GM18508 (cell line): ENCODE measurements at regions not wholly inside any gene's neighbourhood (a gene's known extent, or its start where the extent isn't known, plus 50 kb on each side); places are given as distances from the start of the nearest gene placed in this dataset.
"Not testable (repeated sequence)": the region's sequence is repeated elsewhere in the genome, so short reads cannot be mapped to it uniquely, and the experiment has no call there.

ENCODE experiments used
- ATAC-seq: cut with Tn5 transposase; IDR thresholded peaks from one replicate; pipeline ENCODE4 v1.9.1; 2021; ENCODE audit warnings: moderate number of reproducible peaks; ENCODE audit not compliant: insufficient read depth, unreplicated experiment

DNA sequence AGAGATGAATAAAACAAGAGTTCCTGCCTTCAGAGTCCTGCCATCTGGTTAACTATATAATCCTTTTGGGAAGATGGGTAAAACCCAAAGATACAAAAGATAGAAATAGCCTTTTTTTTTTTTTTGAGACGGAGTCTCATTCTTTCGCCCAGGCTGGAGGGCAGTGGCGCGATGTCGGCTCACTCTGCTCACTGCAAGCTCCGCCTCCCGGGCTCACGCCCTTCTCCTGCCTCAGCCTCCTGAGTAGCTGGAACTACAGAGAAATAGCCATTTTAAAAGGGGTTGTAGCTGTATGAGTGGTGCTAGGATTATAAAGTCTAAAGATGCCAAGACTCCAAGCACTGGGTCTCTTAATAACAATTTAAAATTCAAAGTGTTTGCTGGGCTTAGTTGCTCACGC, 97.2 kb downstream of the KDR start:
- ATAC-seq, result no peak

DNA sequence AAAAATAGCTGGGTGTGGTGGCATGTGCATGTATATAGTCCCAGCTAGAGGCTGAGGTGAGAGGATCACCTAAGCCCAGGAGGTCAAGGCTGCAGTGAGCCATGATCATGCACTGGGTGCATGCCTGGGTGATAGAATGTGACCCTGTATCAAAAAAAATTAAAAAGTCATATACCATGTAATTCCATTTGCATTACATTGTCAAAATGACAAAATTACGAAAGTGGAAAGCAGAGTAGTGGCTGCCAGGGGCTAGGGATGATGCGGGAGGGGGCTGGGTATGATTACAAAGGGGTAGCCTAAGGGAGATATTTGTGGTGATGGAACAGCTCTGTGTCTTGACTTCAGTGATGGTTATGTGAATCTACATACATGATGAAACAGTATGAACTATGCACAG, 97.8 kb downstream of the KDR start:
- no peak for ATAC-seq

DNA sequence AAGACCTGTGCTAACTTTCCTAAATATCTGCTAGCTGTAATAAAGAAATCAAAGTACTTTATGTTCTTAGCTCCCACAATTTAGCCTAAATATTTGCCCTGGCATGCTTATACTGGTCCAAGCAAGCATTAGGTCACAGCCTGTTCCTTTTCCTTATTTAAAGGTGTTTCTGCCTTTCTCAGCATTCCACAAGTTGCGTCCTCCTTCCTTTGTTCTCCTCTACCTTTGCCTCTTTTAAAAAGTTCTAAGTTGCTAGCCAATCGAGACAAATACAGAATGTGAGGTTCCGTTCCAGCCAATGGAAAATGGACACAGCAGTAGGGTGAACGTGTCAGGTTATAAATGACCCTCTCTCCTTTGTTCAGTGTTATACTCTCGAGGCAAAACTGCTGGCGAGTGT, 99.9 kb downstream of the KDR start:
- ATAC-seq, result not testable (repeated sequence)

DNA sequence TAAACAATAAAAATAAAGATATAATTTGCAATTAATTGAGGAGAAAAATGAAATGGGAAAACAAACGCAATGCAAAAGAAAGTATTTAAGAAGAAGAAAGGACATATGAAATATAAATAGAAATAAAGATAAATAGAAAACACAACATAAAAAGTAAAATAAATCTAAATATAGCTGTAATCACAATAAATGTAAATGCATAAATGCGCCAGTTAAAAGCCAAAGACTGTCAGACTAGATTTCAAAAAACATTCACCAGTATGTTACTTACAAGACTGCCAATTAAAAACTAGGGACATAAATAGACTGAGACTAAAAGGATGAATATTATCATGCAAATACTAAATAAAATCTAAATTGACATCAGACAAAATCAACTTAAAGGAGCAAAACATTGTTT, 102.4 kb downstream of the KDR start:
- no peak for ATAC-seq

DNA sequence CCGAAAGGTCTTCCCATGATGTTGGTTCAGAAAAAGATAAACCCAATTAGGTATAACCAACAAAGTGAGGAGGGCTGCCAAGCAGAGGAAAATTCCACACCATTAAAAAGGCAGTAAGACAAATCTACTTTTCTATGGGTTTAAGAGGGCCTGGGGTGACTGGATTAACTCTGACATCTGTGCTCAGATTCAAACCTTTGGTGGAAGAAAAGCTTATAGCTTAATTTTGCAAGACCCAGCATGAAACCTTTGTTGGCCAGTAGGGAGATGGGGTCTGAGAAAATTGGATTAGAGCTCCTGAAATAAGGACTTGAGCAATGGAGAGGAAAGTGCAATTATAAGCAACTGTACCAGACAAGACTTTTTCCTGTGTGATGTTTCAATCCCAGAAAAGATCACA, 104.2 kb downstream of the KDR start:
- ATAC-seq, result no peak

DNA sequence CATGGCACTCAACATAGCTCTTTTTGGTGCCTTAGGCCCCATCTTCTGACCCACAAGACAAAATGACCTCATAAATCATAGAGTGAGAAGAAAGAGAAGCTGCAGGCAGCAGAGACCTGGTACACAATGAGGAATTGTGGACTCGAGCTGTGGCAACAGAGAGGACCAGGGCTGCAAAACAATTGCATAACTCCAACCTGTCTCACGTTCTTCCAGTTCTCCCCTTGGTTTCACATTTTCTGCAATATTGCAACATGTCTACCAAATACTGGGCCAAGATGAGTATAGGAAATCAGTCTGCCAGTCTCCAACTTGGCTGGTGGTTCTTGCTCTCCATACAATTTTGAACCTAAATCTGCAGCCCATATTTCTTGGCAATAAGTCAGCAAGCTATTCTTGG, 105.3 kb downstream of the KDR start:
- ATAC-seq, result no peak

DNA sequence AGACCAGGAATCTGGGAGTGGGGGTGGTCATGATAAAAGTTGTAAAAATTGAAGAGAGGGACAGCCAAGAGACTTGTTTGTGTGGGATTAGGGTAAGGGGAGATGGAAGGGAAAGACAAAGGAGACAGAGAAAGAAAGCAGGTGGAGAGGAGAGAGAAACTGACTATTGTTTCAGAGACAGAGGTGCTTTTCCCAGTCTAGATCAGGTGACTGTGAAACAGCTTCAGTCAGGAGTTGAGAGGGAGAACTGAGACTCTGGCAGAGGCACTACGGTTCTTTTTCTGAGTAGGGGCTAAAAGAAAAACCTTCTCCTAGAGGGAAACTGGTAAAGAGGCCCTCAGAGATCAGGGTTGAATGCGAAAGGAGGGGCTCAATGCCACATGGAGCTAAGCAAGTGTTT, 106.4 kb downstream of the KDR start:
- no peak for ATAC-seq

DNA sequence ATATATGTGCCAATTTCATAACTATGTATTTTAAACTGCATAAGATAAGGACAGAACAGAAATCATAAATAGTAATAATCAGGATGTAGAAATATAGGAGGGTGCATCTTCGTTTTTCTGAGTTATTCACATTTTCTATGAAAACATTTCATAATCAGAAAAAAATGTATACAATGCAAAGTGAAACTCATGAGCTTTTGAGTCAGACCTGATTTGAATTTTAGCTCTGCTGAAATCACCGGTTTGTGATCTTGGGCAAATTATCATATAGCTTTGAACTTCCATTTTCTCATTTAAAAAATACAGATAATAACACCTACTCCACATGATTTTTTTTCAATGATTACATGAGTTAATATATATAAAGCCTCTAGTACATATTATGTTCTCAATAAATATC, 106.9 kb downstream of the KDR start:
- no peak for ATAC-seq

DNA sequence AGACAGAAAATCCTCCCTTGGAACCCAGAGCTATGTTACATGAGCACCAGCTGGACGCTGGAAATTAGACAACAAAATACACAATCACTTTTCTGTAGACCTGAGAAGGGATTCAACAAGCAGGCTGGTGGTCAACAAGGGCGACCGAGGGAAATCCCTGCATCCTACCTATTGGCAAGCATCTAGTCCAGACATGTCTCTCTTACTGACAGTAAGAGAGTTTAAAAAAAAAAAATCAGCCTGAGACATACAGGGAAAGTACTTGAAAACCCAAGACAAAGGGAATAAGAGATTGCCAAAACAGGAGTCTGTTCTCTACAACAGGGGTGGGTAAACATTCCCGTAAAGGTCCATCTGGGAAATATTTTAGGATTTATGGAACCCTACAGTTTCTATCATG, 108.0 kb downstream of the KDR start:
- ATAC-seq, result no peak

DNA sequence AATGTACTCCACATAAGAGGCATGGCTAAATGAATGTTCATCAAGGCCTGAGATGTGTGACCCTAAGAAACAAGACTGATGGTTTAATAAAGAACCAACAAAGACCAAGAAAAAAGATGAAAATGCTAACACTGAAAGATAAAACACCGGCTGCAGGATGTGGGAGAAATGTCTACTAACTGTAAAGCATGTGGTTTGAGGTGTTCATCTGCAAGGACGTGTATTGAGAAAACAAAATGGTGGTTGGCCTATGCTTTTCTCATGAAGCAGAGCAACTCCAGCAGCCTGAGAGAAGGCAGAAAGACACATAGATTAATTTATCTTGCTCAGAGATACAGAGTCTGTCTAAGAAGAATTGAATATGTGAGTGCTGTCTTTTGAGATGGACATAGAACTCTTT, 109.3 kb downstream of the KDR start:
- ATAC-seq, result no peak

DNA sequence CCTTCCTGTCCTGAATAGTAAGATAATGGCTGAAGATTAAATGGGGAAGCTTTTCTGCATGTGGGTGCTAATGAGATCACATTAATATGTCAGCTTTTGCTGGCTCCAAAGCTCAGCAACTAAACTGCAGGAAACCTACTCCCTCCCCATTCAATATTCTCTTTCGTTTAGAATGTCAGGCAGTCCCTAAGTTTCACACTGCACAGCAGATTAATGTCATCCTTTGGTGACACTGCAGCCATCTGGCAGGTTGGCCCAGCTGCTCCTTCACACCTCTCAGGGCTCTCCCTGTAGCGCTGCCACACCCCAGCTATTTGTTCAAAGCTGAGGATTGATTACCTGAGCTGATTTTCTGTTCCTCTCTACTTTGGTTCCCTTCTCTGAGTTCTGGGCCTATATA, 110.5 kb downstream of the KDR start:
- no peak for ATAC-seq

DNA sequence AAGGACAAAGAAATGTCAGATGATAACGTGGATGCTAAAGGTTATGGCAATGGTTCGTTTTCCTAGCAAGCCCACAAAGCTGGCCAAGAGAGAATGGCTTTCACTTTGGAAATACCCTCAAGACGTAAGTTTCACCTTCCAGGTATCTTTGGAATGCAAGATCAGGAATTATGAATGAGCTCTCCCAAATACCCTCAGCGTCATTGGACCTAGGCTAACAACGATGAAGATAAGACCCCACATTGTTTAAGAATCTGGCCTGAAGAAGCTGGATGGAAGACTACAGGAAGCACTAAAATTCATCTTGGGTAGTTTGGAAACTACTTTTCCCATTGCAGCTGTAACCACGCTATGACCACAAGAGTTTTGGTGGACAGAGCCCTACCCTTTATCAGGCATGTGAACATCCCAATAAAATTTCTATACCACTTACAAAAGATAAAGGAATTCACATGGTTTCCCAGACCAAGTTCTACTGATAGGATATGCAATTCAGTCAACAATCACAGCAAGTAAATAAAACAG, 111.9 kb downstream of the KDR start:
- ATAC-seq, result no peak

DNA sequence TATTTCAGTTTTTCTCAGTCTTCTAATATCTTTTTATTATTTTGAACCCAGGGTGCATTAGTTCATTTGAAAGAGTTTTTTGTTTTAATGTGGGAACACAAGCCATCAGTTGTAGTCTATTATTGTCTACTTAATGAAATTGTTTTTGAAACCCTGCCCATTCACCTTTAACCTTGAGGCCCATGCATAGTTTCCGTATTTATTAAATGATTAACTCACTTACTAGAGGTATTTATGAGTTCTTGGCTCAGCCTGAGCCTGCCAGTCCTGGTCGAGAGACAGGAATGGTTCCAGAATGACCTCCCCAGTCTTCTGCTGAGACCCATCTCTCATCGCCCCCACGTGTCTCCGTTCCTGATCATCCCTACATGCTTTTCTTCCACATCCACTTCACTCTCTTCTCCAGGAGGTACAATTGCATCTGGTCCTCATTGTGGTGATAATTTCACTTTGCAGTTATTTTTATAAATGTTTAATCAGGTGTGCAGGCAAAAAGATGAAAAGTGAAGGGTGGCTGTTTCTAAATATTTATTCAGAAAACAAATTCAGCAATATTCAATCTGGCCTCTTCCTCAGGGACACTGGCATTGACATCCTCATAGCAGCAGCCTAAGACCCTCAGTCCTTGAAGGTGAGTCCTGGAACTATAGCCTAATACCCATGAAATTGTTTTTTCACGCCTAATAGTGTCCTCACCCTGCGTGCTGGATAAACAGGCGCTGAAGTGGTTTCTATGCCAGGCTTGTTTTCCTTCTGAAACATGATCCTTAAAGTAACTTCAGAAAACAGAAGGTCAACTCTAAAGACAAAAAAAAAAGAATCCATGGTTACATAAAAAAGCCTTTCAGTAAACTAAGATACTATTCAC, 112.8 kb downstream of the KDR start:
- no peak for ATAC-seq

DNA sequence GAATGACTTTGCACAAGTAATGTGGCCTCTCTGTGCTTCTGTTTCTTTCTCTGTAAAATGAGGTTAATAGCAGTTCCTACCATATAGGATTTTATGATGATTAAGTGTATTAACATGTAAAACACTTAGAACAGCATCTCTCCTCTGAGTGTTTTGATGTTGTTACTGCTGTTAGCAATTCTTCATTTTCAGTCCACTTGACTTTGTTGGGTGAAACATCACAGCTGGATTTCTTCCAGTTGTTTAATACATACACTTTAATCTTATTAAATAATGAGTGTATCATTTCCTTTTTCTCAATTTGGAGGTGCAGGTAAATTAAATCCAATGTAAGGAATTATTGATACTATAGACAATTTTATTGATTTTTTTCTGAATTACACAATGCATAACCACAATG, 113.6 kb downstream of the KDR start:
- no peak for ATAC-seq

DNA sequence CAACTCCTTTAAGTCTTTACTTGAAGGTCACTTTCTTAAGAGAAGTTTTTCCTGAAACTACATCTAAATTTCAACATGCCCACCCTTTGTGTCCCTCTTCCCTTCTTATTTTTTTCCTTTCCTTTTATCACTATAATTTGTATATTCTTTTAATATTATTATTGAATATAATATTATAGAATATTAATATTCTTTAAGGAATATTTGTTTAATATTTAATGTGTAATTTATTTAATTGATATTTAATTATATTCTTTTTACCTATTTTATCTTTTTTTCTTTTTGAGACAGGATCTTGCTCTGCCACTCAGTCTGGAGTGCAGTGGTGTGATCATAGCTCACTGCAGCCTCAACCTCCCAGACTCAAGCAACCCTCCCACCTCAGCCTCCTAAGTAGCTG, 114.8 kb downstream of the KDR start:
- ATAC-seq, result no peak

DNA sequence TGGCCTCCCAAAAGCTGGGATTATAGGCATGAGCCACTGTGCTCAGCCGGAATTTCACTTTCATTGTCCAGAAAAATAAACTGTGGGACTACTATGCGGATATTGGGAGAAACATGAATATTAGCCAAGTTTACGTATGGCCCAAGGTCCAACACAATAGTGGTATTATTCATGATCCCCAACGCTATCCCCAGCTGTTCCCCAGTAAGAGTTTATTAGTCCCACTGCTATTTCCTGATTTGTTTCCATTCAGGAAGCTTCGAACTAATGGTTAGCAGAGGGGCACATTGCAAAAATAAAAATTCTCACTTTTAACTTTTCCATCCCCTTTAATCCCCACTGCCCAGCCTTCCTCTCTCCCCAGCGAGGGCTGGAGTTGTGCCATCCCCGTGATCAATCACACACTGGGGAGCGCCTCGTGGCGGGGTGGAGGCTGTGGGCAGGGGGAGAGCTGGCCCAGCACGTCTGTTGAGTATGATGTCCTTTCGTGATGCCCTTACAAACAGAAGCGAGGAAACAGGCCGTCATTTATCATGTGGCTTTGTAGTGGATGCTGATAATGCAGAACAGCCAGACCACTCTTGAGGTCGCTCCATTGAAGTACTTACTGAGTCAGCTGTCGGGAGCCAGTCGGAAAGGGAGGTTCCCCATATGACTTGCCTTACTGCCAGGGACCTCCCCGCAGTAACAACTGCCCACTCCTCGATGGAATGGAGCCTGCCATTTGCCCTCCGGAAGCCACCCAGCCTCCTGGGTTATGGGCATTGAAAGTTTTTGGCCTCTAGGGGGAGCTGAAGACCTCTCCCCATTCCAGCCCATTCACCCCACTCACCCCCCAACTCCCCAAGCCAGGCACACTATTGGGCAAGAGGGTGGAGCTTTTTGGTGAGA, 117.0 kb downstream of the KDR start:
- ATAC-seq, result no peak

DNA sequence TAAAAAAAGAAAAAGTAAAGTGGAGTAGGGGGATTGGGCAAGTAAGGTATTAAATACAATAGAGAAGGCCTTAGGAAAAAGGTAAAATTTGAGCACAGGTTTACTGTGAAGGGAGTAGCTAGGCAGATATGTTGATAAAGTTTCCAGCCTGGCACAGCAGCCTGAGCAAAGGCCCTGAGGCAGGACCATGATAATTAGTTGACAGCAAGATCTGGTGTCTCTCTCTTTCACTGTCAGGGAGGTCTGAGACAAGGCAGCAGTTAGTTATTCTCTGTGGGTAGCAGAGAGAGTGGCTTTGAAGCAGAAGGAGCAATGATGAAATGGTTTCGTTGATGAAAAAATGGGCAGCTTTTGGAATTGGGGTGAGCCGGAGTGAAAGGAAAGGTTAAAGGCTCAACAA, 119.5 kb downstream of the KDR start:
- no peak for ATAC-seq

DNA sequence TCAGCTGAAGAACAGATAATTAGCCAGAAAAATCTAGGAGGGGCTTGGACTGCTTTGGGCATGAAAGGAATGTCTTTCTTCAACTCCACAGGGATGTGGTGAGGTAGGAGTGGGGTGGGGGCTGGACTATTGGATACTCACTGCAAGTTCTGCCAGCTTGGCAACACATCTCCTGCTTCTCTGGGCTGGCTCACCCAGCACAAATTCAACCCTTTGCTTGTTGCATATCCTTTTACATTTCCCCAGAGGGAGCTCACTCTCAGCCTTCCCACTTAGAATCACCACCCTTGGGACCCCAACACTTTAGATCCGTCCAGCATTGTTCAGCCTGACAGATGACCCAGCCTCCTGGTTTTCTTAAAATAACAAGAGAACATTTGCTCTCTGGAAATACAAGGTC, 120.6 kb downstream of the KDR start:
- no peak for ATAC-seq

DNA sequence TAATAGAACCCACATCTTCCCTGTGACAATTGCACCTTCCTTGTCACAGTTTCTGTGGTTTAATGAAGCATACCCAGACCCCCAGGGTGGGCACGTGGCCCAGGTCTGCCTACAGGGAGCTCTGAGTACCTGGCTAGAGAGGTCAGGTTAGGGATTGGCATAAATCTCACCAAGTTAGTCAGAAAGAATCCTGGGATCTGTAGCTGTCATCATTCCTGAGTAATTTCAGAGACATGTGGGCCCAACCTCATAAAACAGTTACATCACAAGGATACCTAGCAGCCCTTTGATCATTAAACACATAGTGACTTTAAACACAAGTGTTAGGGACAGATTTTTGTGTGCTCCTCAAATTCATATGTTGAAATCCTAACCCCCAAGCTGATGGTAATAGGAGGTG, 123.0 kb downstream of the KDR start:
- no peak for ATAC-seq

DNA sequence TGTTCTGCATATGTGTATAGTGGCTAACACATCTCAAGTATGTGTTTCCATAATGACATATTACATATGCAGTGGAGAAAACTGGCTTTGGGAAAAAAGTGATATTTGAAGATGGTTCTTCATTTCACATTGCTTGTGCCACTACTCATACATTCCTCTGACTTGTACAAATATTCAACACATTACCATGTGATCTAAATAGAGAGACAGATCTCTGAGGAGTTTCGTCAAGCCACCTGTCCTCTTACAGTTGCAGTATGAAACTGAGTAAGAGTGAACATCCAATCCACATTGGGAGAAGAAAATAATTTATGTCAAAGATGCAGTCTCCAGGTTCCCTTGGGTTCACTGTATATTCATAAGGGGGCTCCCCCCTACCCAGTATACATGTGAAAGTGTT, 123.9 kb downstream of the KDR start:
- ATAC-seq, result no peak

DNA sequence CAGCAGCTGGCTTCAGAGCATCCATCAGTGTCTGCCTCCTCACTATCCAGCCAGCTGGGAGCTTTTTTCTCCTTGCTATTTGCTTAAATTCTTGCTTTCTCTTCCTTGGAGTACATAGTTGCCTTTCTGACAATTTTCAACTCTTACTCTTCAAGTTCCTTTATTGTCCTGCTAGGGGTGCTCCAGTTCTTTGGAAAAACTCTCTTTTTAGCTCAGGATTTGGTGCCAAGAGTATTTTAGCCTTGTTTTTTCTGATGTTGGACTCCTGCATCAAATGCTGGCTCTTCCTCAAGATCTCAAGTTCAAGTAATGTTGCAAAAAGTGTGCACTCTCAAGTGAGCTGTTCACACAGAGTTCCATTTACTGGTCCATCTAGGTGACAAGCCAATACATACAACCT, 126.4 kb downstream of the KDR start:
- no peak for ATAC-seq
